Activated B cell treated with CpG ODN at 0.5 μM for 24 hours (primary cell): ENCODE measurements at regions not wholly inside any gene's neighbourhood (a gene's known extent, or its start where the extent isn't known, plus 50 kb on each side); places are given as distances from the start of the nearest gene placed in this dataset.

Experiments
- ATAC-seq: fragments of 200-7000 bp; cut with Tn5 transposase; one replicate; pipeline ENCODE4 v1.10.0; 2021; ENCODE audit warnings: low read depth, mild to moderate bottlenecking, moderate library complexity
- CTCF ChIA-PET: fragments of 350-600 bp; sonication (Branson Sonifier 250); formaldehyde crosslinking; loops from one replicate; lab custom pipeline; 2021; ENCODE audit warnings: antibody characterized with exemption; lab: Charles Lee
- POLR2A ChIA-PET: fragments of 350-600 bp; sonication (Branson Sonifier 250); formaldehyde crosslinking; loops from one replicate; lab custom pipeline; 2021; ENCODE audit warnings: antibody characterized with exemption; lab: Charles Lee
- DNase-seq: peaks from one replicate; pipeline ENCODE4 v3.0.0; 2022
- H3K27ac Mint-ChIP-seq: one replicate; pipeline ENCODE4 v1.8.0; 2020; ENCODE audit warnings: mixed read lengths
- H3K27me3 Mint-ChIP-seq: one replicate; pipeline ENCODE4 v1.8.0; 2021; ENCODE audit warnings: mixed read lengths
- H3K36me3 Mint-ChIP-seq: one replicate; pipeline ENCODE4 v1.8.0; 2021; ENCODE audit warnings: low read depth, mixed read lengths
- H3K4me1 Mint-ChIP-seq: one replicate; pipeline ENCODE4 v1.8.0; 2021; ENCODE audit warnings: mixed read lengths
- H3K4me3 Mint-ChIP-seq: one replicate; pipeline ENCODE4 v1.8.0; 2020; ENCODE audit warnings: mild to moderate bottlenecking, mixed read lengths
- H3K9me3 Mint-ChIP-seq: one replicate; pipeline ENCODE4 v1.8.0; 2020; ENCODE audit warnings: mixed read lengths
- CTCF ChIP-seq: fragments of 200-600 bp; IDR thresholded peaks from one replicate; pipeline ENCODE4 v1.8.0; 2022; ENCODE audit warnings: antibody characterized with exemption, mild to moderate bottlenecking
- intact Hi-C: fragments of 100-400 bp; cut with micrococcal nuclease; formaldehyde crosslinking; loops from one replicate; pipeline ENCODE4 v1.15.1; 2024

GRCh38 chr5:168169791-168170190, 121.7 kb upstream of the WWC1 start:
- ChIA-PET POLR2A (no interaction called here), CTCF (no interaction called here)
- intact Hi-C loops: no loop called here
- Mint-ChIP-seq H3K27me3 (peaks cover 6% of the 10 kb centered on the region), H3K36me3 (no peaks in the 10 kb centered on the region), H3K9me3 (no peaks in the 10 kb centered on the region), H3K4me3 (no peak overlapping the region), H3K4me1 (no peaks in the 10 kb centered on the region), H3K27ac (no peak overlapping the region)
- ATAC-seq (no peak), DNase-seq (no peak)
- no peak for TF ChIP-seq CTCF

GRCh38 chr5:168171901-168172759, 119.3 kb upstream of the WWC1 start:
- Mint-ChIP-seq H3K27me3 (peaks cover 6% of the 10 kb centered on the region), H3K27ac (no peak overlapping the region), H3K4me3 (no peak overlapping the region), H3K36me3 (no peaks in the 10 kb centered on the region), H3K4me1 (no peaks in the 10 kb centered on the region), H3K9me3 (no peaks in the 10 kb centered on the region)
- DNase-seq: no peak
- ATAC-seq: no peak
- no peak for TF ChIP-seq CTCF
- ChIA-PET POLR2A (no interaction called here), CTCF (no interaction called here)
- intact Hi-C loops: no loop called here

- ATAC-seq: no peak
- ChIA-PET CTCF (no interaction called here), POLR2A (no interaction called here)
- DNase-seq: no peak
- Mint-ChIP-seq H3K4me3 (no peak overlapping the region), H3K36me3 (no peaks in the 10 kb centered on the region), H3K27me3 (peaks cover 6% of the 10 kb centered on the region), H3K9me3 (no peaks in the 10 kb centered on the region), H3K4me1 (no peaks in the 10 kb centered on the region), H3K27ac (no peak overlapping the region)
- intact Hi-C loops: no loop called here
- TF ChIP-seq CTCF: no peak
Measured at GRCh38 chr5:168172760-168173223, 118.7 kb upstream of the WWC1 start.

GRCh38 chr5:168174376-168174775, 117.1 kb upstream of the WWC1 start:
- intact Hi-C loops: no loop called here
- no peak for TF ChIP-seq CTCF
- ChIA-PET POLR2A (no interaction called here), CTCF (no interaction called here)
- Mint-ChIP-seq H3K9me3 (no peaks in the 10 kb centered on the region), H3K27ac (no peak overlapping the region), H3K36me3 (no peaks in the 10 kb centered on the region), H3K27me3 (peaks cover 6% of the 10 kb centered on the region), H3K4me3 (no peak overlapping the region), H3K4me1 (no peaks in the 10 kb centered on the region)
- DNase-seq (no peak), ATAC-seq (no peak)

GRCh38 chr5:168176251-168176650, 115.2 kb upstream of the WWC1 start:
- H3K27me3 Mint-ChIP-seq: no peaks in the 10 kb centered on the region
- ChIA-PET POLR2A (no interaction called here), CTCF (no interaction called here)
- TF ChIP-seq CTCF: no peak
- no peak for ATAC-seq
- no peaks in the 10 kb centered on the region for H3K36me3 Mint-ChIP-seq
- intact Hi-C loops: no loop called here
- DNase-seq: no peak
- no peaks in the 10 kb centered on the region for H3K9me3 Mint-ChIP-seq
- H3K4me1 Mint-ChIP-seq: no peaks in the 10 kb centered on the region
- H3K4me3 Mint-ChIP-seq: no peak overlapping the region
- H3K27ac Mint-ChIP-seq: no peak overlapping the region
